HepG2 (cell line): ENCODE measurements at regions not wholly inside any gene's neighbourhood (a gene's known extent, or its start where the extent isn't known, plus 50 kb on each side); places are given as distances from the start of the nearest gene placed in this dataset.
"Not testable (repeated sequence)": the region's sequence is repeated elsewhere in the genome, so short reads cannot be mapped to it uniquely, and the experiment has no call there.

ENCODE experiments used
- ATAC-seq: fragments of 200-7000 bp; cut with Tn5 transposase; 3 replicates; pipeline ENCODE4 v1.9.1; 2020; ENCODE audit warnings: mild to moderate bottlenecking, moderate library complexity
- BruUV-seq: library from RNA; stranded (reverse); fragments of 400-500 nt; replicated peaks from 2 replicates; lab custom pipeline; 2021; lab: Mats Ljungman, UMichigan
- CTCF ChIA-PET: fragments of 300-600 bp; formaldehyde crosslinking; extraction: SDS; loops from one replicate; lab custom pipeline; 2021; ENCODE audit warnings: low total read pairs, inconsistent platforms, low intra/inter-chr PET ratio; lab: Yijun Ruan, JAX
- POLR2A ChIA-PET: fragments of 350-600 bp; sonication (Branson Sonifier 250); formaldehyde crosslinking; loops from one replicate; lab custom pipeline; 2020; ENCODE audit warnings: antibody characterized with exemption, inconsistent platforms; lab: Yijun Ruan, JAX
- DNase-seq: peaks from one replicate; pipeline ENCODE4 v3.0.0-alpha.2; 2015; ENCODE audit warnings: low spot score
- FAIRE-seq: peaks from 3 replicates; lab custom pipeline; 2011; peaks lifted over from hg19 to GRCh38; lab: Jason Lieb, UNC
- H2AFZ ChIP-seq: one replicate; pipeline ENCODE4 v1.6.1; 2011; ENCODE audit warnings: low read length, inconsistent platforms
- H3K27ac ChIP-seq: fragments of 300-600 bp; 3 replicates; pipeline ENCODE4 v1.8.0; 2011; ENCODE audit warnings: mixed run types, mild to moderate bottlenecking, mixed read lengths, low read length, inconsistent platforms; ENCODE audit not compliant: insufficient read depth; ENCODE audit errors: extremely low read length
- H3K27me3 ChIP-seq, 2 experiments: fragments of 200-600 bp in 1 of 2; 2 replicates in 1 of 2; 3 replicates in 1 of 2; pipeline versions ENCODE4 v1.6.0 to v1.8.0; 2011; ENCODE audit warnings: low read length in 2 of 2, mild to moderate bottlenecking in 2 of 2, moderate library complexity in 2 of 2, inconsistent platforms in 1 of 2; ENCODE audit not compliant: insufficient read depth in 2 of 2, control insufficient read depth in 1 of 2
- H3K36me3 ChIP-seq, 2 experiments: fragments of 200-600 bp in 1 of 2; replicated peaks in 1 of 2; 2 replicates in 1 of 2; 3 replicates in 1 of 2; pipeline versions ENCODE4 v1.5.1 to v1.8.0; 2011; ENCODE audit warnings: low read length in 2 of 2, inconsistent platforms in 1 of 2; ENCODE audit not compliant: insufficient read depth in 2 of 2, control insufficient read depth in 1 of 2
- H3K4me1 ChIP-seq: 2 replicates; pipeline ENCODE4 v1.5.1; 2012; ENCODE audit warnings: low read length, inconsistent platforms; ENCODE audit not compliant: insufficient read depth
- H3K4me2 ChIP-seq: 2 replicates; pipeline ENCODE4 v1.6.0; 2011; ENCODE audit warnings: low read depth, low read length, inconsistent platforms
- H3K4me3 ChIP-seq, 3 experiments: fragments of 200-600 bp in 1 of 3; sonication (generic), shearing (Covaris generic) in 1 of 3; replicated peaks in 1 of 3; 2 replicates each; pipeline ENCODE4 v1.5.1; 2011 to 2016; ENCODE audit warnings: low read length in 3 of 3, inconsistent platforms in 2 of 3, low read depth in 2 of 3, mild to moderate bottlenecking in 2 of 3, control low read depth in 1 of 3, mixed read lengths in 1 of 3; ENCODE audit not compliant: insufficient read depth in 1 of 3
- H3K79me2 ChIP-seq: one replicate; pipeline ENCODE4 v1.6.1; 2011; ENCODE audit warnings: low read length, inconsistent platforms; ENCODE audit not compliant: insufficient read depth
- H3K9ac ChIP-seq: 2 replicates; pipeline ENCODE4 v1.6.0; 2011; ENCODE audit warnings: mild to moderate bottlenecking, low read depth, low read length, inconsistent platforms; ENCODE audit not compliant: insufficient read depth
- H3K9me3 ChIP-seq: 2 replicates; pipeline ENCODE4 v1.5.1; 2012; ENCODE audit warnings: mild to moderate bottlenecking, low read length
- H4K20me1 ChIP-seq: 2 replicates; pipeline ENCODE4 v1.6.0; 2011; ENCODE audit warnings: inconsistent platforms, mild to moderate bottlenecking, low read length, moderate library complexity; ENCODE audit not compliant: insufficient read depth
- HMG20B ChIP-seq: conservative IDR thresholded peaks from 2 replicates; pipeline ENCODE4 v1.6.1; 2016; ENCODE audit warnings: missing genetic modification reagents, missing compliant biosample characterization
- HOXD1 ChIP-seq: sonication (generic); formaldehyde crosslinking; IDR thresholded peaks from 2 replicates; pipeline ENCODE4 v1.5.0; 2020; ENCODE audit warnings: missing genetic modification reagents
- MAX ChIP-seq: IDR thresholded peaks from 2 replicates; pipeline ENCODE4 v1.6.1; 2012; ENCODE audit warnings: inconsistent platforms
- SOX13 ChIP-seq, 3 experiments: fragments of 450-650 bp in 1 of 3; sonication (generic) in 1 of 3; formaldehyde crosslinking in 1 of 3; IDR thresholded peaks in 2 of 3; conservative IDR thresholded peaks in 1 of 3; 2 replicates each; pipeline versions ENCODE4 v1.5.0 to v1.6.1; 2016 to 2020; ENCODE audit warnings: antibody characterized with exemption in 1 of 3, mild to moderate bottlenecking in 1 of 3, missing compliant biosample characterization in 1 of 3, missing genetic modification reagents in 1 of 3, moderate library complexity in 1 of 3
- TARDBP ChIP-seq: sonication (generic); formaldehyde crosslinking; IDR thresholded peaks from 2 replicates; pipeline ENCODE4 v1.8.0; 2022; ENCODE audit warnings: mild to moderate bottlenecking, missing genetic modification reagents
- TMF1 ChIP-seq: sonication (generic); formaldehyde crosslinking; IDR thresholded peaks from 2 replicates; pipeline ENCODE4 v1.8.1; 2022; ENCODE audit warnings: low read depth, missing genetic modification reagents
- YY1 ChIP-seq: IDR thresholded peaks from 2 replicates; pipeline ENCODE4 v1.6.1; 2011; ENCODE audit warnings: low read length, low read depth, moderate library complexity, mild to moderate bottlenecking; ENCODE audit not compliant: insufficient read depth, insufficient replicate concordance
- ZFP82 ChIP-seq: sonication (generic); formaldehyde crosslinking; IDR thresholded peaks from 2 replicates; pipeline ENCODE4 v1.5.1; 2020; ENCODE audit warnings: mild to moderate bottlenecking, missing genetic modification reagents, borderline replicate concordance
- ZNF639 ChIP-seq: conservative IDR thresholded peaks from 2 replicates; pipeline ENCODE4 v1.6.1; 2018; ENCODE audit warnings: missing genetic modification reagents
- ZSCAN25 ChIP-seq: sonication (generic); formaldehyde crosslinking; IDR thresholded peaks from 2 replicates; pipeline ENCODE4 v1.8.0; 2022; ENCODE audit warnings: mild to moderate bottlenecking, missing genetic modification reagents
- WGBS: methylation state at CpG from one replicate; pipeline ENCODE4 v1.1.6; 2017; ENCODE audit warnings: low lambda C conversion rate; 5-methylcytosine and 5-hydroxymethylcytosine counted together
- in situ Hi-C: cut with HindIII; loops from 2 replicates; pipeline ENCODE4 v1.10.0; 2017; ENCODE audit warnings: low pct_unique_long_range_greater_than_20kb; ENCODE audit not compliant: extremely low pct_ligation_motif_present
- intact Hi-C: fragments of 100-400 bp; cut with micrococcal nuclease; formaldehyde crosslinking; loops from one replicate; pipeline ENCODE4 v1.10.0; 2022; ENCODE audit not compliant: unreplicated experiment
- TF ChIP-seq, protein P1 (sequence below): sonication (generic); formaldehyde crosslinking; IDR thresholded peaks from 2 replicates; pipeline ENCODE4 v1.4.0; 2020; ENCODE audit warnings: mild to moderate bottlenecking, low read depth, missing genetic modification reagents

DNA sequence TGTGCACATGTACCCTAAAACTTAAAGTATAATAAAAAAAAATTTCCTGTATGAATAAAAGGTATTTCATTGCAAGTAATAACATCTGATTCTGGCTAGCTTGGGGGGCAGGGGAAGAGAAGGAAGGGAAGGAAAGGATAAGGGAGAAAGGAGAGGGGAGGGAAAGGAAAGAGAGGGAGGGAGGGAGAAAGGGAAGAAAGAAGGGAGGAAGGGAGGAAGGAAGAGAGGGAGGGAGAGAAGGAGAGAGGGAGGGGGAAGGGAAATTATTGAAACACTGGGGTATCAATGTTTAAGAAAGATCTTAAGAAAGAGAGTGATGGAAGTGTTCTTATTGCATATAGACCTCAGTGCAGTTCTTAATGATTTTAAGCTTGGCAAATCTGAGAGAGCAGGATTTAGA lies 129.8 kb upstream of the ZNF366 start (continued):
- TF ChIP-seq, protein P1, sequence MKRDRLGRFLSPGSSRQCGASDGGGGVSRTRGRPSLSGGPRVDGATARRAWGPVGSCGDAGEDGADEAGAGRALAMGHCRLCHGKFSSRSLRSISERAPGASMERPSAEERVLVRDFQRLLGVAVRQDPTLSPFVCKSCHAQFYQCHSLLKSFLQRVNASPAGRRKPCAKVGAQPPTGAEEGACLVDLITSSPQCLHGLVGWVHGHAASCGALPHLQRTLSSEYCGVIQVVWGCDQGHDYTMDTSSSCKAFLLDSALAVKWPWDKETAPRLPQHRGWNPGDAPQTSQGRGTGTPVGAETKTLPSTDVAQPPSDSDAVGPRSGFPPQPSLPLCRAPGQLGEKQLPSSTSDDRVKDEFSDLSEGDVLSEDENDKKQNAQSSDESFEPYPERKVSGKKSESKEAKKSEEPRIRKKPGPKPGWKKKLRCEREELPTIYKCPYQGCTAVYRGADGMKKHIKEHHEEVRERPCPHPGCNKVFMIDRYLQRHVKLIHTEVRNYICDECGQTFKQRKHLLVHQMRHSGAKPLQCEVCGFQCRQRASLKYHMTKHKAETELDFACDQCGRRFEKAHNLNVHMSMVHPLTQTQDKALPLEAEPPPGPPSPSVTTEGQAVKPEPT: no peak
- no peak for TF ChIP-seq HOXD1 (CRISPR knock-in tag)

- H3K4me3 ChIP-seq, CTCF ChIA-PET, POLR2A ChIA-PET, BruUV-seq, H3K27me3 ChIP-seq, FAIRE-seq, H3K27ac ChIP-seq, H3K79me2 ChIP-seq, H3K9me3 ChIP-seq, DNase-seq, intact Hi-C loops, H3K9ac ChIP-seq, ATAC-seq, H3K36me3 ChIP-seq, H4K20me1 ChIP-seq, in situ Hi-C loops, H2AFZ ChIP-seq, H3K4me2 ChIP-seq: not testable (repeated sequence)
- WGBS: 58% methylated on average over 2 of the region's 2 CpGs
- H3K4me1 ChIP-seq: peaks cover 15% of the 10 kb centered on the region
These were observed 129.4 kb upstream of the ZNF366 start for GRCh38 chr5:72636565-72636964.

- Histone ChIP-seq H4K20me1 (no peaks in the 10 kb centered on the region), H3K27ac (no peak overlapping the region), H2AFZ (no peak overlapping the region), H3K27me3 (no peaks in the 10 kb centered on the region), H3K4me2 (no peak overlapping the region), H3K36me3 (no peaks in the 10 kb centered on the region), H3K9me3 (no peaks in the 10 kb centered on the region), H3K9ac (no peak overlapping the region), H3K4me1 (peaks cover 15% of the 10 kb centered on the region), H3K79me2 (no peaks in the 10 kb centered on the region), H3K4me3 (no peak overlapping the region)
- 0% methylated on average over 2 of the region's 2 CpGs for WGBS
- BruUV-seq: no TSS peak
- in situ Hi-C loops (no loop called here), intact Hi-C loops (no loop called here)
- CTCF ChIA-PET: no interaction called here
- DNase-seq (no peak), FAIRE-seq (no peak), ATAC-seq (no peak)
- POLR2A ChIA-PET: no interaction called here
- TF ChIP-seq HMG20B (CRISPR knock-in tag) (no peak), ZSCAN25 (CRISPR knock-in tag) (no peak), ZFP82 (CRISPR knock-in tag) (no peak), TMF1 (CRISPR knock-in tag) (no peak), YY1 (no peak), MAX (no peak), TARDBP (CRISPR knock-in tag) (no peak), ZNF639 (CRISPR knock-in tag) (no peak), SOX13 (IDR thresholded peaks at IDR 0.05) (no peak), SOX13 (CRISPR knock-in tag; conservative IDR thresholded peaks at IDR 0.05 in 1 of 2, IDR thresholded peaks at IDR 0.05 in 1 of 2) (no peak)
These were observed 127.2 kb upstream of the ZNF366 start for GRCh38 chr5:72634444-72634843.
